ENCODE measurements at regions not wholly inside any gene's neighbourhood (a gene's known extent, or its start where the extent isn't known, plus 50 kb on each side); places are given as distances from the start of the nearest gene placed in this dataset.

DNA sequence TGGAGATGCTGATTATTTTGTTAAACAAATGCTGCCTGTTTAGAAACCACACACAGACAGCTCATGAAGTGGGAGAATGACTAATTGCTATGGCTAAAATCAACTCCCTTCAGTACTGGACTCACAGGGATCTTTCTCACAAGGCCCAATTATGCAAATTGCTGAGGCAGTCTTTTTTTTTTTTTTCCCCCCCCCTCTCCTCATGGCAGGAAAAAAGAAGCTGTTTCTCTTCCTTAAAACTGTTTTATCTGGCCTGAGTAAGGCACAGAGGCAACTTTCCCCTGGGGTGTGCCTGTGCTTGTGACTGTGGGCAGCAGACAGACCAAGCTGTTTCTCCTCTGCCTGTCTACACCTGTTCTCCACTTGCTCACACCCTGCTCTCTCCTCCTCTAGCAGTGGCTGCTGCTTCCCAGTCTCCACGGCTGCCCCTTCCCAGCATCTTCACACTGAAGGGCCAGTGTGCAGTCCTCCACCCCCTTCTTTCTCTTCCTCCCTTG is 65.4 kb upstream of the STEAP1B start:
- TF ChIP-seq, protein P1, sequence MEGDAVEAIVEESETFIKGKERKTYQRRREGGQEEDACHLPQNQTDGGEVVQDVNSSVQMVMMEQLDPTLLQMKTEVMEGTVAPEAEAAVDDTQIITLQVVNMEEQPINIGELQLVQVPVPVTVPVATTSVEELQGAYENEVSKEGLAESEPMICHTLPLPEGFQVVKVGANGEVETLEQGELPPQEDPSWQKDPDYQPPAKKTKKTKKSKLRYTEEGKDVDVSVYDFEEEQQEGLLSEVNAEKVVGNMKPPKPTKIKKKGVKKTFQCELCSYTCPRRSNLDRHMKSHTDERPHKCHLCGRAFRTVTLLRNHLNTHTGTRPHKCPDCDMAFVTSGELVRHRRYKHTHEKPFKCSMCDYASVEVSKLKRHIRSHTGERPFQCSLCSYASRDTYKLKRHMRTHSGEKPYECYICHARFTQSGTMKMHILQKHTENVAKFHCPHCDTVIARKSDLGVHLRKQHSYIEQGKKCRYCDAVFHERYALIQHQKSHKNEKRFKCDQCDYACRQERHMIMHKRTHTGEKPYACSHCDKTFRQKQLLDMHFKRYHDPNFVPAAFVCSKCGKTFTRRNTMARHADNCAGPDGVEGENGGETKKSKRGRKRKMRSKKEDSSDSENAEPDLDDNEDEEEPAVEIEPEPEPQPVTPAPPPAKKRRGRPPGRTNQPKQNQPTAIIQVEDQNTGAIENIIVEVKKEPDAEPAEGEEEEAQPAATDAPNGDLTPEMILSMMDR (IDR thresholded peaks at IDR 0.05; ENCODE audit: low read length): no peak
- TF ChIP-seq EZH2 (optimal IDR thresholded peaks at IDR 0.05; ENCODE audit: low read depth, low read length): no peak

All from MM.1S (cell line).